Smooth muscle cell (in vitro differentiated cells): ENCODE measurements at regions not wholly inside any gene's neighbourhood (a gene's known extent, or its start where the extent isn't known, plus 50 kb on each side); places are given as distances from the start of the nearest gene placed in this dataset.

Source experiments
- DNase-seq: peaks from one replicate; lab custom pipeline; 2025; ENCODE audit not compliant: unreplicated experiment; lab: John Stamatoyannopoulos, UW
- H2AFZ ChIP-seq: fragments of 200-600 bp; sonication (generic); 2 replicates; pipeline ENCODE4 v1.6.0; 2016; ENCODE audit warnings: antibody characterized with exemption, low read depth, mild to moderate bottlenecking
- H3F3A ChIP-seq: fragments of 200-600 bp; sonication (generic); 2 replicates; pipeline ENCODE4 v1.6.0; 2017; ENCODE audit warnings: antibody characterized with exemption, low read depth
- H3K27ac ChIP-seq: fragments of 200-600 bp; sonication (generic); 2 replicates; pipeline ENCODE4 v1.5.1; 2016; ENCODE audit warnings: low read depth, mild to moderate bottlenecking
- H3K27me3 ChIP-seq: fragments of 200-600 bp; sonication (generic); 2 replicates; pipeline ENCODE4 v1.6.1; 2016; ENCODE audit warnings: low read depth, mild to moderate bottlenecking
- H3K36me3 ChIP-seq: fragments of 200-600 bp; sonication (generic); 2 replicates; pipeline ENCODE4 v1.5.1; 2016; ENCODE audit warnings: low read depth
- H3K4me1 ChIP-seq: fragments of 200-600 bp; sonication (generic); 2 replicates; pipeline ENCODE4 v1.5.1; 2016; ENCODE audit warnings: low read depth
- H3K4me2 ChIP-seq: fragments of 200-600 bp; sonication (generic); 2 replicates; pipeline ENCODE4 v1.6.0; 2016; ENCODE audit warnings: mild to moderate bottlenecking
- H3K4me3 ChIP-seq: fragments of 200-600 bp; sonication (generic); 2 replicates; pipeline ENCODE4 v1.5.1; 2016; ENCODE audit warnings: mild to moderate bottlenecking
- H3K79me2 ChIP-seq: fragments of 200-600 bp; sonication (generic); 2 replicates; pipeline ENCODE4 v1.6.0; 2016; ENCODE audit warnings: low read depth, mild to moderate bottlenecking
- H3K9ac ChIP-seq: fragments of 200-600 bp; sonication (generic); 2 replicates; pipeline ENCODE4 v1.6.0; 2016; ENCODE audit warnings: low read depth
- H3K9me3 ChIP-seq: fragments of 200-600 bp; sonication (generic); replicated peaks from 2 replicates; pipeline ENCODE4 v1.5.1; 2016; ENCODE audit warnings: low read depth
- H4K20me1 ChIP-seq: fragments of 200-600 bp; sonication (generic); 2 replicates; pipeline ENCODE4 v1.6.0; 2016; ENCODE audit warnings: low read depth
- CTCF ChIP-seq: fragments of 200-600 bp; sonication (generic); IDR thresholded peaks from 2 replicates; pipeline ENCODE4 v1.5.1; 2017; ENCODE audit warnings: borderline replicate concordance, mild to moderate bottlenecking, antibody characterized with exemption; ENCODE audit not compliant: insufficient read depth, poor library complexity, severe bottlenecking
- WGBS: methylation state at CpG from one replicate; pipeline ENCODE4 v1.1.7; 2016; ENCODE audit warnings: low lambda C conversion rate; 5-methylcytosine and 5-hydroxymethylcytosine counted together

GRCh38 chr13:84542348-84542747 is 660.1 kb upstream of the SLITRK1 start:
- 44% methylated on average over 1 of the region's 1 CpG for WGBS
- Histone ChIP-seq H3F3A (no peaks in the 10 kb centered on the region), H3K36me3 (no peaks in the 10 kb centered on the region), H3K79me2 (no peaks in the 10 kb centered on the region), H2AFZ (no peak overlapping the region), H3K4me2 (no peak overlapping the region), H3K27ac (no peak overlapping the region), H3K9me3 (no peaks in the 10 kb centered on the region), H3K4me1 (no peaks in the 10 kb centered on the region), H3K27me3 (no peaks in the 10 kb centered on the region), H3K4me3 (no peak overlapping the region), H4K20me1 (no peaks in the 10 kb centered on the region), H3K9ac (no peak overlapping the region)
- DNase-seq: no peak
- TF ChIP-seq CTCF: no peak

- no peak overlapping the region for H3K4me2 ChIP-seq
- H3K27ac ChIP-seq: no peak overlapping the region
- H3K9me3 ChIP-seq: no peaks in the 10 kb centered on the region
- H2AFZ ChIP-seq: no peak overlapping the region
- no peaks in the 10 kb centered on the region for H3K27me3 ChIP-seq
- H3K9ac ChIP-seq: no peak overlapping the region
- WGBS: 94% methylated on average over 2 of the region's 2 CpGs
- H3K4me3 ChIP-seq: no peak overlapping the region
- no peak for DNase-seq
- no peaks in the 10 kb centered on the region for H3K36me3 ChIP-seq
- no peaks in the 10 kb centered on the region for H3F3A ChIP-seq
- no peaks in the 10 kb centered on the region for H4K20me1 ChIP-seq
- H3K4me1 ChIP-seq: no peaks in the 10 kb centered on the region
- H3K79me2 ChIP-seq: no peaks in the 10 kb centered on the region
- TF ChIP-seq CTCF: no peak
These were observed 654.6 kb upstream of the SLITRK1 start for GRCh38 chr13:84536906-84537305.

GRCh38 chr13:84528408-84529070 is 646.3 kb upstream of the SLITRK1 start:
- H3K9ac ChIP-seq: no peak overlapping the region
- H3F3A ChIP-seq: no peaks in the 10 kb centered on the region
- H3K4me3 ChIP-seq: no peak overlapping the region
- H2AFZ ChIP-seq: no peak overlapping the region
- H4K20me1 ChIP-seq: no peaks in the 10 kb centered on the region
- H3K36me3 ChIP-seq: no peaks in the 10 kb centered on the region
- H3K27ac ChIP-seq: no peak overlapping the region
- H3K4me2 ChIP-seq: no peak overlapping the region
- no peak for DNase-seq
- no peaks in the 10 kb centered on the region for H3K9me3 ChIP-seq
- H3K4me1 ChIP-seq: no peaks in the 10 kb centered on the region
- no peak for TF ChIP-seq CTCF
- H3K27me3 ChIP-seq: no peaks in the 10 kb centered on the region
- no peaks in the 10 kb centered on the region for H3K79me2 ChIP-seq
- 87% methylated on average over 3 of the region's 3 CpGs for WGBS

- Histone ChIP-seq H3K27me3 (no peaks in the 10 kb centered on the region), H3K27ac (no peak overlapping the region), H3K9me3 (no peaks in the 10 kb centered on the region), H3K36me3 (no peaks in the 10 kb centered on the region), H4K20me1 (no peaks in the 10 kb centered on the region), H3K9ac (no peak overlapping the region), H3K79me2 (no peaks in the 10 kb centered on the region), H3F3A (no peaks in the 10 kb centered on the region), H3K4me1 (no peaks in the 10 kb centered on the region), H3K4me2 (no peak overlapping the region), H2AFZ (no peak overlapping the region), H3K4me3 (no peak overlapping the region)
- no peak for TF ChIP-seq CTCF
- DNase-seq: no peak
These were observed 643.6 kb upstream of the SLITRK1 start for GRCh38 chr13:84525865-84526264.
